Lower leg skin (tissue), 3 donors: ENCODE measurements at regions not wholly inside any gene's neighbourhood (a gene's known extent, or its start where the extent isn't known, plus 50 kb on each side); places are given as distances from the start of the nearest gene placed in this dataset.

Experiments used
- POLR2A ChIP-seq, 2 donors: fragments of 450-650 bp; IDR thresholded peaks; one replicate each; pipeline ENCODE4 v1.6.1; 2016 to 2017; ENCODE audit warnings: antibody characterized with exemption in 2 of 2, mild to moderate bottlenecking in 1 of 2, moderate library complexity in 1 of 2
- TF ChIP-seq, protein P1 (sequence below), 3 donors: fragments of 450-650 bp; IDR thresholded peaks; one replicate each; pipeline ENCODE4 v1.5.1; 2016; ENCODE audit warnings: antibody characterized with exemption in 3 of 3, mild to moderate bottlenecking in 3 of 3, moderate library complexity in 2 of 3

DNA sequence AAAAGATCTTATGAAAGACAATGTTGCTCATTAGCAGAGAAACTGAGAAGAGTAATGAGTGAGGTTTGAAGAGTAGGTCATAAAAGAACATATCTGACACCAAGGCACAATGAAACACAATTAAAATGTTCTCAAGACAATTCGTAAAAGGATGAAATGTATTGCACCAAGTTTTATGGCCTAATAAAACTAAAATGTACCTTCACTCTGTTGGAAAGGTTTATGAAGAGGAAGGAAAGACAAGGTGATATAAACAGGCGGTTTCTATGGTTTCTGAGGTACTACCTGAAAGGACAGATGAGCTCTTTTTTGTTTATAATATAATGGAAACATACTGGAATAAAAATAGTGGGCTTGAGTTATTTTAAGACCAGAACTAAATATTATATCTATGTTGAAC lies 821.3 kb downstream of the TAF11L14 start:
- TF ChIP-seq, protein P1, sequence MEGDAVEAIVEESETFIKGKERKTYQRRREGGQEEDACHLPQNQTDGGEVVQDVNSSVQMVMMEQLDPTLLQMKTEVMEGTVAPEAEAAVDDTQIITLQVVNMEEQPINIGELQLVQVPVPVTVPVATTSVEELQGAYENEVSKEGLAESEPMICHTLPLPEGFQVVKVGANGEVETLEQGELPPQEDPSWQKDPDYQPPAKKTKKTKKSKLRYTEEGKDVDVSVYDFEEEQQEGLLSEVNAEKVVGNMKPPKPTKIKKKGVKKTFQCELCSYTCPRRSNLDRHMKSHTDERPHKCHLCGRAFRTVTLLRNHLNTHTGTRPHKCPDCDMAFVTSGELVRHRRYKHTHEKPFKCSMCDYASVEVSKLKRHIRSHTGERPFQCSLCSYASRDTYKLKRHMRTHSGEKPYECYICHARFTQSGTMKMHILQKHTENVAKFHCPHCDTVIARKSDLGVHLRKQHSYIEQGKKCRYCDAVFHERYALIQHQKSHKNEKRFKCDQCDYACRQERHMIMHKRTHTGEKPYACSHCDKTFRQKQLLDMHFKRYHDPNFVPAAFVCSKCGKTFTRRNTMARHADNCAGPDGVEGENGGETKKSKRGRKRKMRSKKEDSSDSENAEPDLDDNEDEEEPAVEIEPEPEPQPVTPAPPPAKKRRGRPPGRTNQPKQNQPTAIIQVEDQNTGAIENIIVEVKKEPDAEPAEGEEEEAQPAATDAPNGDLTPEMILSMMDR (IDR thresholded peaks at IDR 0.05), result no peak
- no peak for TF ChIP-seq POLR2A (IDR thresholded peaks at IDR 0.05)
